ENCODE measurements at regions not wholly inside any gene's neighbourhood (a gene's known extent, or its start where the extent isn't known, plus 50 kb on each side); places are given as distances from the start of the nearest gene placed in this dataset.

DNA sequence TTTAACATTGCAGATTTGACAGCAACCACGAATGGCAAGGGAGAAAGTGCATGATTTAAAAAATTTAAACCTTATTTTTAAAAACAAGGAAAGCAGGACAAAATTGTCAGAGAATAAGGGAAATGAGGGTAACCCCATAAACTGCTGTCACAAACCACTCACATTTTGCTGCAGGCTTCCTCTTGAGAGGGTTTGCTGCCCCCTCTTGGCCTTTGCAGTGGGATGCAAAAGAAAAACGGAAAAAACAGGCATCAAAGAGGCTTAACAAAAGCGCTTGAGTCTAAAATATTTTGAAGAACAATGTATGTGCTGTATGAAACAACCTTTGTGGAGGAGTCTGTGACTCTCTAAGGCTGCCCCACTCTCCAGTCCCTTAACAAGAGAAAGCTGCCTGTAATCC, 91.6 kb downstream of the TMX3 start:
- Histone ChIP-seq H2AFZ (ENCODE audit: low read length) (no peak overlapping the region), H3K79me2 (ENCODE audit: insufficient read depth, low read length) (no peaks in the 10 kb centered on the region), H3K4me1 (ENCODE audit: insufficient read depth, low read length, poor library complexity, severe bottlenecking) (no peaks in the 10 kb centered on the region), H3F3A (ENCODE audit: low read depth) (no peaks in the 10 kb centered on the region), H3K36me3 (ENCODE audit: insufficient read depth, low read length) (no peaks in the 10 kb centered on the region), H3K9ac (ENCODE audit: low read depth, low read length, poor library complexity, severe bottlenecking) (no peak overlapping the region), H3K27me3 (ENCODE audit: insufficient read depth, low read length, poor library complexity, severe bottlenecking) (no peaks in the 10 kb centered on the region), H3K4me2 (ENCODE audit: low read depth, low read length, poor library complexity, severe bottlenecking) (no peak overlapping the region), H3K9me2 (replicated peaks; ENCODE audit: low read depth, low read length) (no peaks in the 10 kb centered on the region), H3K9me3 (ENCODE audit: insufficient read depth, low read depth, low read length) (no peaks in the 10 kb centered on the region), H4K20me1 (ENCODE audit: insufficient read depth, low read length, poor library complexity, severe bottlenecking) (no peaks in the 10 kb centered on the region), H3K4me3 (ENCODE audit: low read length, poor library complexity, severe bottlenecking) (no peak overlapping the region)
- TF ChIP-seq CTCF (conservative IDR thresholded peaks at IDR 0.05; ENCODE audit: low read length) (peak; percentile 86), EZH2phosphoT487 (IDR thresholded peaks at IDR 0.05; ENCODE audit: borderline replicate concordance) (no peak)

DNA sequence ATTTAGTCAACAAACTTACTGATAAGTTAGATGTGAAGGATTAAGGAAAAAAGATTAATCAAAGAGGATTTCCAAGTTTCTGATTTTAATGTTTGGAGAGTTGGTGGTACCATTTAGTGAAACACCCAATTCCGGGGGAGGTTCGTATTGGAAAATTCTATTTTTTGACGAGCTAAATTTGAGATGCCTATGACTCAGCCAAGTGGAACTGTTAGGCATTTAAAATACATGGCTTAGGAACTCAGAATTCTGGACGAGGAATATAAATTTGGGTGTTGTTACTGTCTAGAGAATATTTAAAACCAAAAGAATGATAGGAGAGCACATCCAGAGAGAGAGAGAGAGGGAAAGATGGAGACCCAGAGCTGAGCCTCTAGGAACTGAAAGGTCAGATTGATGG, 103.6 kb downstream of the TMX3 start:
- Histone ChIP-seq H3F3A (ENCODE audit: low read depth) (no peaks in the 10 kb centered on the region), H3K4me2 (ENCODE audit: low read depth, low read length, poor library complexity, severe bottlenecking) (no peak overlapping the region)
- TF ChIP-seq EZH2phosphoT487 (IDR thresholded peaks at IDR 0.05; ENCODE audit: borderline replicate concordance), result no peak
- no peak for TF ChIP-seq CTCF (conservative IDR thresholded peaks at IDR 0.05; ENCODE audit: low read length)

GRCh38 chr18:68608851-68609490, 105.9 kb downstream of the TMX3 start:
- Histone ChIP-seq H3K9me2 (replicated peaks; ENCODE audit: low read depth, low read length) (no peaks in the 10 kb centered on the region), H3K36me3 (ENCODE audit: insufficient read depth, low read length) (no peaks in the 10 kb centered on the region), H3F3A (ENCODE audit: low read depth) (no peaks in the 10 kb centered on the region), H3K9me3 (ENCODE audit: insufficient read depth, low read depth, low read length) (no peaks in the 10 kb centered on the region), H4K20me1 (ENCODE audit: insufficient read depth, low read length, poor library complexity, severe bottlenecking) (no peaks in the 10 kb centered on the region), H3K27me3 (ENCODE audit: insufficient read depth, low read length, poor library complexity, severe bottlenecking) (no peaks in the 10 kb centered on the region), H3K4me1 (ENCODE audit: insufficient read depth, low read length, poor library complexity, severe bottlenecking) (no peaks in the 10 kb centered on the region), H2AFZ (ENCODE audit: low read length) (no peak overlapping the region), H3K9ac (ENCODE audit: low read depth, low read length, poor library complexity, severe bottlenecking) (no peak overlapping the region), H3K4me2 (ENCODE audit: low read depth, low read length, poor library complexity, severe bottlenecking) (no peak overlapping the region), H3K79me2 (ENCODE audit: insufficient read depth, low read length) (no peaks in the 10 kb centered on the region), H3K4me3 (ENCODE audit: low read length, poor library complexity, severe bottlenecking) (no peak overlapping the region)
- TF ChIP-seq EZH2phosphoT487 (IDR thresholded peaks at IDR 0.05; ENCODE audit: borderline replicate concordance) (no peak), CTCF (conservative IDR thresholded peaks at IDR 0.05; ENCODE audit: low read length) (no peak)

More for the DNA sequence above, 103.6 kb downstream of the TMX3 start:
- Histone ChIP-seq H2AFZ (ENCODE audit: low read length) (no peak overlapping the region), H4K20me1 (ENCODE audit: insufficient read depth, low read length, poor library complexity, severe bottlenecking) (no peaks in the 10 kb centered on the region), H3K27me3 (ENCODE audit: insufficient read depth, low read length, poor library complexity, severe bottlenecking) (no peaks in the 10 kb centered on the region), H3K9ac (ENCODE audit: low read depth, low read length, poor library complexity, severe bottlenecking) (no peak overlapping the region), H3K4me1 (ENCODE audit: insufficient read depth, low read length, poor library complexity, severe bottlenecking) (no peaks in the 10 kb centered on the region), H3K9me3 (ENCODE audit: insufficient read depth, low read depth, low read length) (no peaks in the 10 kb centered on the region), H3K9me2 (replicated peaks; ENCODE audit: low read depth, low read length) (no peaks in the 10 kb centered on the region), H3K36me3 (ENCODE audit: insufficient read depth, low read length) (no peaks in the 10 kb centered on the region), H3K79me2 (ENCODE audit: insufficient read depth, low read length) (no peaks in the 10 kb centered on the region), H3K4me3 (ENCODE audit: low read length, poor library complexity, severe bottlenecking) (no peak overlapping the region)
